ENCODE measurements at regions not wholly inside any gene's neighbourhood (a gene's known extent, or its start where the extent isn't known, plus 50 kb on each side); places are given as distances from the start of the nearest gene placed in this dataset.

DNA sequence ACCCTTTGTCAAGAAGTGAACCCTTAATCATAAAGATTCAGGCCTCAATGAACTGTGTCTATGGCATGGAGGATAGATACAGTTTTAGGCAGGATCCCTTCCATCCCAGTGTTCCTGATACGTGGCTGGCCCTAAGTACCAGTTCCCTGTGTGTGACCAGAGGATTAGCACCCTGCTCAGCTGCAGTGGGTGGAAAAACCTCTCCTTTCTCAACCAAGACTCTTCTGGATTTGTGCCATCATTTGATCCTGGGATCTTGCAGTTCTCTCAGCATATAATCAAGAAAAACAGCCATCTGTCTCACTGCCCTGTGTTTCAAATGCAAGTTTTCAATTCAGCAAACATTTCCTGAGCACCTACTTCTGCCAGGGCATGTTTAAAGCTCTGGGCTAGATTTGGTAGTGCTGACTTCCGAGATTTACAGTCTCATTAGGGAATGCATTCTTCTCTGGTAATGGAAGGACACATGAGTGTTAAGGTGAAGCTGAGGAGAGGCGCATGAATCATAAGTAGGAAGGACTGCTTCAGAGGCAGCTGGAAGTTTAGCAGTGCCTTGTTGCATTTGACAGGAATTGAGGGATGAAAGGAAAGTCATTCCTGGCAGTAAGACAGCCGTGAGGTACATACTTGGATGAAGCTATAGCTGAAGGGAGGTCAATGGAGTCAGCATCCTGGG is 388.3 kb downstream of the MFSD1 start:
- H3K4me1 Mint-ChIP-seq = no peaks in the 10 kb centered on the region
- no peaks in the 10 kb centered on the region for H3K27me3 Mint-ChIP-seq
- no peaks in the 10 kb centered on the region for H3K36me3 Mint-ChIP-seq (ENCODE audit: low read depth)
- ATAC-seq (replicated peaks) = no peak
- H3K4me3 Mint-ChIP-seq = no peak overlapping the region
- no peak overlapping the region for H3K27ac Mint-ChIP-seq
- peaks cover 2% of the 10 kb centered on the region for H3K9me3 Mint-ChIP-seq

DNA sequence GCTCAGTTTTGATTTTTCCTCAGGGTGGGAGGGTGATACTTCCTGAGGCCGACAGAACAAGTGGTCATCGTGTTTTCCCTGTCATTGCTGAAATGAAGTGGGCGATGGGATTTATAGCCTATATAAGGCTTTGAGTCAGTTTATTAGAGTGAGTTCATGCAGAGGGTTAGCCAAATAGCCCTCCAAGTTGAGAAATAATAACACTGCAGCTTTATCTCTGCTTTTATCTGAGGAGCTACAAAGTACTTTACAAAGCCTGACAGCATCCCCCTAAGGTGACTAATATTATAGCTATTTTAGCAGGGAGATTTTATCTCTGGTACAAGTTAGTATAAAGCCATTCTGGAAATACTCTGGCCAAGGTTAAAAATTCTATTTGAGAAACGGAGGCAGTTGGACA is 389.6 kb downstream of the MFSD1 start:
- peaks cover 3% of the 10 kb centered on the region for H3K9me3 Mint-ChIP-seq
- H3K27ac Mint-ChIP-seq = no peak overlapping the region
- no peak overlapping the region for H3K4me3 Mint-ChIP-seq
- ATAC-seq (replicated peaks) = no peak
- H3K27me3 Mint-ChIP-seq = no peaks in the 10 kb centered on the region
- H3K4me1 Mint-ChIP-seq = no peaks in the 10 kb centered on the region
- H3K36me3 Mint-ChIP-seq (ENCODE audit: low read depth) = no peaks in the 10 kb centered on the region

DNA sequence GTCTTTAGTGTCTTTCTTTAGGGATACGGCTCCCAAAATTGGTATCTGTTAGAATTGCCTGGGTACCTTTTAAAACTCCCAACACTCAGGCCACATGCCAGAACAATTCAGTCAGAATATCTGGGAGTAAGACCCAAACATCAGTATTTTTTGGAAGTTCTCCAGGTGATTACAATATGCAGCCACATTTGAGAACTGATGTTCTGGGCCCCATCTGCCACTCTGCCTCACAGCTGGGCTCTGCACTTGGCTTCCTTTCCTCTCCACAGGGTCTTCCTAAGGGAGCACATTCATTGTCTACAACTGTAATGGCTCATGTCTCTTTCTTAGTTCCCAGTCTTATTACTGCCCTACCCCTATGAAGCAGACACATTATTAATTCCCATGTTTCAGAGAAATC is 394.5 kb downstream of the MFSD1 start:
- ATAC-seq (replicated peaks) = no peak
- no peak overlapping the region for H3K27ac Mint-ChIP-seq
- peaks cover 5% of the 10 kb centered on the region for H3K27me3 Mint-ChIP-seq
- H3K36me3 Mint-ChIP-seq (ENCODE audit: low read depth) = no peaks in the 10 kb centered on the region
- H3K4me3 Mint-ChIP-seq = no peak overlapping the region
- H3K4me1 Mint-ChIP-seq = no peaks in the 10 kb centered on the region
- H3K9me3 Mint-ChIP-seq = peaks cover 8% of the 10 kb centered on the region

DNA sequence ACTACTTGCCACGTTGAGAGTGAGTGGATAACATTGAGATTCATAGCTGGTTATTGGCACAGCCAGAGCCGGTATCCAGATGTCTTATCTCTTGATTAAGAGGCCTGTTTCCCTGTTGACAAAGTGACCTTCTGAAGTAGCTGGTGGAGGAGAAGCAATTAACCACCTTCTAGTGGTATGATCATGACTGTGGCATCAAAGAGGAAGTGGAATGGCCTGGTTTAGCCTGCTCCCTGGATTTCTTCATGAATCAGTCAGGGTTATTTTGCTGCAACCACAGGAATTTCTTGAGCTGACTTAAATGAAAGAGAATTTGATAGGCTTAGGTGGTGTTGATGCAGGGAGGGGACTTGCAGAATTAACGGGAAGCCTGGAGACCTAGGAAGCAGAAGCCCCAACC is 398.3 kb downstream of the MFSD1 start:
- H3K27me3 Mint-ChIP-seq = peaks cover 12% of the 10 kb centered on the region
- H3K27ac Mint-ChIP-seq = no peak overlapping the region

DNA sequence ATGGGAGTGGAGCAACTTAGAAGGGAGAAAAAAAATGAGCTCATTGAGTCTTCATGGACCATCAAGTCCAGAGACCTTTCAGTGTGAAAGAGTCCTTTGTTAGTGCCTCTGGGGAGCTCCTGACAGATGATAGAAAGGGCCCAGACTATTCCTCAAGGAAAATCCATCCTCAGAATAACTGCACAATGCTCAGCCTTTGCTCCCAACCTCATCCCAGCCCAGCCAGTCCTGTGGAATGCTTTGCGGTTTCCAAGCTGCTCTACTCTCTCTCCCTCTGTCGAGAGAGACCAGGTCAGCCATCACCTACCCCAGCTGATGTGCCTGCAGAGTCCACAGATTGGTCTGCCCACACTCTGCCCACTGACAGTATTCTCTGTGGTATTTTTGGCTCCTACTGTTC is 406.2 kb downstream of the MFSD1 start:
- Mint-ChIP-seq H3K4me1 (no peaks in the 10 kb centered on the region), H3K9me3 (peaks cover 8% of the 10 kb centered on the region), H3K4me3 (no peak overlapping the region), H3K27me3 (peaks cover 10% of the 10 kb centered on the region), H3K36me3 (ENCODE audit: low read depth) (no peaks in the 10 kb centered on the region), H3K27ac (no peak overlapping the region)
- no peak for ATAC-seq (replicated peaks)

More for the DNA sequence above, 398.3 kb downstream of the MFSD1 start:
- no peak for ATAC-seq (replicated peaks)
- Mint-ChIP-seq H3K9me3 (peaks cover 9% of the 10 kb centered on the region), H3K36me3 (ENCODE audit: low read depth) (no peaks in the 10 kb centered on the region), H3K4me3 (no peak overlapping the region), H3K4me1 (no peaks in the 10 kb centered on the region)

DNA sequence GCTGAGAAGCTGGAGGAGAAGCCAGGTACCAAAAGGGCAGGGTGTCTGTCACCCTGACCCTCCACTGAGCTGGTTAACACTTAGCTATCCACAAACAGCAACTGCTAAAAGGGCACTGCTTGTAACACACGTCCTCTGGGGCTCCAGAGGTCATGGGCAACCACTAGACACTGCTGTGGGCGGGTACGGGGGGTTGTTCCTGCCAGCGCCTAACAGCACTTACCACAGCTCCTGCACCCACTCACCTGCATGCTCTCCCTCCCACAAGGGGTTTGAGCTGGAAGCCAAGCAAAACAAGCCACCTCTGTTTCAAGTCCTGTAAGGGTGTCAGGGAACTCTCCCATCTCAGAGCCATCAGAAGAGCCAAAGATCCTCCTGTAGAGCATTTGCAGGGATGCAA is 407.6 kb downstream of the MFSD1 start:
- Mint-ChIP-seq H3K4me1 (no peaks in the 10 kb centered on the region), H3K36me3 (ENCODE audit: low read depth) (no peaks in the 10 kb centered on the region), H3K27me3 (peaks cover 5% of the 10 kb centered on the region), H3K27ac (no peak overlapping the region), H3K9me3 (peaks cover 6% of the 10 kb centered on the region), H3K4me3 (no peak overlapping the region)
- no peak for ATAC-seq (replicated peaks)

DNA sequence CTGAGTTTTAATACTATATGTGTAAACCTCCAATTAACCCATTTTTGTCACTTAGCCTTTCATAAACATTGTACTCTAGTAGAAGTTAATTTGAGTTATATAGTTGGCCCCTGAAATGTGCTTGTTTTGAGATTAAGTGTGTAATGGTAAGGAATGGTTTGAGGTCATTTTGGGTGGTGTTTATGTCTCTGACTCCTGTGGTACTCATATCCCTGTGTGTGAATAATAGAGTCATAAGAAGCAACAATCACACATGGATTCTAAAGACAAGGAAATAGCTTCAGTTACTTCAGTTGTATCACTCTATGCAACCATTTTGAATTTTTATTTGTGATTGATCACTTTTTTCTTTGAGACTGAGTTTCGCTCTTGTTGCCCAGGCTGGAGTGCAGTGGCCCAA is 408.5 kb downstream of the MFSD1 start:
- no peak overlapping the region for H3K27ac Mint-ChIP-seq
- no peak for ATAC-seq (replicated peaks)
- H3K4me1 Mint-ChIP-seq = no peaks in the 10 kb centered on the region
- H3K36me3 Mint-ChIP-seq (ENCODE audit: low read depth) = no peaks in the 10 kb centered on the region
- H3K4me3 Mint-ChIP-seq = no peak overlapping the region
- H3K27me3 Mint-ChIP-seq = peaks cover 5% of the 10 kb centered on the region
- H3K9me3 Mint-ChIP-seq = peaks cover 6% of the 10 kb centered on the region

DNA sequence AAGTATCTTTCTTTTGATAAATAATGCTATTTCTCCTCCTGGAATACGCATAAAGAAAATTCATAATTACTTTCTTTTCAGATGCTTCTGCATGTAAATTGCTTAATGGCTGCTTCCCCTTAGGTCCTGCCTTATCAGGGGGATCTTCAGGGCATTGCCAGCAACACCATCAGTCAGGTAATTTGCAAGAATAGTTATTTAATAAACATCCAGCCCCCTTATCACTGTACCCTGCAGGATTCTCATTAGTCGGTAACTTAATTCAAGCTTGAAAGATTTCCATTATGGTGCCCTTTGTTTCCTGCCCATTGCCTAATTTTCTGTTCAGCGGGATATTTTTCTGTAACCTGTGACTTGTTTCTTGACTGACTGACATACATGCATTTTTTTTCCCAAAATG is 414.5 kb downstream of the MFSD1 start:
- no peaks in the 10 kb centered on the region for H3K4me1 Mint-ChIP-seq
- no peak overlapping the region for H3K27ac Mint-ChIP-seq
- peaks cover 18% of the 10 kb centered on the region for H3K27me3 Mint-ChIP-seq
- no peak overlapping the region for H3K4me3 Mint-ChIP-seq
- no peaks in the 10 kb centered on the region for H3K9me3 Mint-ChIP-seq
- no peak for ATAC-seq (replicated peaks)
- H3K36me3 Mint-ChIP-seq (ENCODE audit: low read depth) = no peaks in the 10 kb centered on the region

DNA sequence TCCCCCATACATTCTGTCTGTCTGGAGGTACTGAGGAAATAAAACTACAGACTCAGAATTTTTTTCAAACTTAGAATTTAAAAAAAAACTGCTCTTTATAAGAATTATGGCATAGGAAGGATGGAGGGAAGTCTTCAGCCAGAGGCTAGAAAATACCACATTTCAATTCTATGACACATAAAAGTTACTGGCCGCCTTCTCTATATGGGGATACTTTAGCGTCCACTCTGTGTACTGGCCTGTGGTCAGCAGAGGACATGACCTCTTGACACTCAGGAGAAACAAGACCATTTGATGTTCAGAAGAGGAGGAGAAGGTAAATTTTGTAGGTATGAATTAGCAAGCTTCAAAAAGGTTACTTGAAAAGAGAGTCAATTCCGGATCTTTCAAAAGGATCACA is 417.4 kb downstream of the MFSD1 start:
- H3K36me3 Mint-ChIP-seq (ENCODE audit: low read depth) = no peaks in the 10 kb centered on the region
- no peaks in the 10 kb centered on the region for H3K9me3 Mint-ChIP-seq
- H3K4me3 Mint-ChIP-seq = no peak overlapping the region
- peaks cover 18% of the 10 kb centered on the region for H3K27me3 Mint-ChIP-seq
- no peaks in the 10 kb centered on the region for H3K4me1 Mint-ChIP-seq
- no peak overlapping the region for H3K27ac Mint-ChIP-seq
- ATAC-seq (replicated peaks) = no peak

DNA sequence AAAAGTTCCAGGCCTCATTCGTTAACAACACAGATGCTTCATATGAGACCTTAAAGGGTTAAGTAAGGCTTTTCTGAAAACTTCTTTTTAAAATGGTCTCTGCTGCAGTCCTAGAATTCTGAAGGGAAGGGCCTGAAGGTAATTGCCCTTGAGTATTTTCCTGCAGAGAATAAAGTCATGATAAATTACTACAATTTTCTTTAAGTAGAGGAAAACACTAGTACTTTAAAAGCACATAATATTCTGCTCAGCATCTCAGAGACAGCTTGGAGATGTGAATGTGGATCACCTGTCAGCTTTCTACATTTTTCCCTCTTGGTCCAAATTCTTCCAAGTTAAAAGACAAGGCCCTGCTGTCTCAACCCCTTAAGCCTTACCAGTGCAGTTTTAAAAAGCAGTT is 419.5 kb downstream of the MFSD1 start:
- Mint-ChIP-seq H3K27ac (no peak overlapping the region), H3K4me1 (no peaks in the 10 kb centered on the region), H3K9me3 (no peaks in the 10 kb centered on the region), H3K4me3 (no peak overlapping the region), H3K36me3 (ENCODE audit: low read depth) (no peaks in the 10 kb centered on the region), H3K27me3 (peaks cover 18% of the 10 kb centered on the region)
- no peak for ATAC-seq (replicated peaks)

DNA sequence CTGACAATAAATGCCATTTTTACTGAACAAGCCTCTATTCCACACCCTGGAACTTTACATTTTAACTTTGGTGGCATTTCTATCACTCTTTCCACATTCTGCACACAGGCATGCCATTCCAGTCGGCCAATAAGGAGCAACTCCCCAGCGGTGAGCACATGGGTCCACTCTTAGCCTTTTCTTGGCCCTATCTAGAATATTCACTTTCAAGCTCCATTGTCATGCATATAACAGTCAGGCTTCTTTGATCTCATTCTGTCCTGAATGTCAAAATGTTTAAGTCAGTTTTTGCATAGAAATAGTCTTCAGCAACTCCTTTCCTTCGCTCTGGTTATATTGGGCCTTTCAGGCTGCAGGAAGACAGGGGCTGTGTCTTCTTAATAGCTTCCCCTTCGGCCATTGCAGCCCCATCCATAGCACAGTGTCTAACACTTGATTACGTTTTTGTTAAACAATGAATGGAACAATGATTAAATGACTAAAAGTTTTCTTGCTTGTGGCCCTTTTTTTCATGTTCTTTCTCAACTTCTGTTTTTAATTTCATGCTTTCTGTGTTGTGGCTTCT is 427.3 kb downstream of the MFSD1 start:
- no peak for ATAC-seq (replicated peaks)
- no peaks in the 10 kb centered on the region for H3K27me3 Mint-ChIP-seq
- H3K36me3 Mint-ChIP-seq (ENCODE audit: low read depth) = no peaks in the 10 kb centered on the region
- no peak overlapping the region for H3K4me3 Mint-ChIP-seq
- no peaks in the 10 kb centered on the region for H3K9me3 Mint-ChIP-seq
- H3K27ac Mint-ChIP-seq = no peak overlapping the region
- H3K4me1 Mint-ChIP-seq = no peaks in the 10 kb centered on the region

DNA sequence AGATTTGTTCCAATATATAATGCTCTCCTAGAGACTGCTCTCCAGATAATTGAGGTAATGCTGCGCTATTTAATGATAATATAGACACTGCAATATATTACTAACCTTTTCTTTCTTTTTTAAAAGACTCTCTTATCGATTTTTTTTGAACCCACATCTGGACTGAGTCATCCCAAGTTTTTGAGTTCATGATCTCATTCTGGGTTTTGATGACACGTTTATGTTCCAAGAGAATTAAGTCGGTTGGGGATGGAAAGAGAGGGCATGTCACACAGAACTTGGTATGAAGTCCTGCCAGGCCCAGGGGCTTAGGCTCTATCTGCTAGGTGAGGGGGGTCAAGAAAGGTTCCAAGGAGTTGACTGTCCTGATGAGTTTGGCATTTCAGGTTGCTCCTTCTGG is 431.1 kb downstream of the MFSD1 start:
- no peaks in the 10 kb centered on the region for H3K36me3 Mint-ChIP-seq (ENCODE audit: low read depth)
- no peaks in the 10 kb centered on the region for H3K4me1 Mint-ChIP-seq
- H3K9me3 Mint-ChIP-seq = no peaks in the 10 kb centered on the region
- H3K4me3 Mint-ChIP-seq = no peak overlapping the region
- H3K27me3 Mint-ChIP-seq = peaks cover 2% of the 10 kb centered on the region
- ATAC-seq (replicated peaks) = no peak
- H3K27ac Mint-ChIP-seq = no peak overlapping the region

DNA sequence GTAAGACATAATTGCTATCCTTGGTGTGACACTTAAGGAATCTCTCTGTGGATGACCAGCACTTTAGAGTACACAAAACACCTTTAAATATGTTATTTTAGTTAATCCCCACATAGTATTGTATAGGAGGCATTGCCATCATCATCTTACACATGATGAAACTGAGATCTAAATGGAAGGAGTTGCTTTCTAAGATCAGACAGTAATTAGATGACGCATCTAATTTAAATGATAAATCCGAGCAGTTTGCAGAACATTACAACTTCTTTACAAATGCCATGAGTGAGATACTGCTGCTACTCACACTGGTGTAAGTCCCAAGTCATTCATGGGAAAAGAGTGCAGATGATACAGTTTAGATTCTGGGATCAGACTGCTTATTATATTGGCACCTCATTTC is 431.9 kb downstream of the MFSD1 start:
- no peak overlapping the region for H3K27ac Mint-ChIP-seq
- no peak overlapping the region for H3K4me3 Mint-ChIP-seq
- H3K27me3 Mint-ChIP-seq = peaks cover 9% of the 10 kb centered on the region
- no peaks in the 10 kb centered on the region for H3K36me3 Mint-ChIP-seq (ENCODE audit: low read depth)
- no peak for ATAC-seq (replicated peaks)
- H3K9me3 Mint-ChIP-seq = no peaks in the 10 kb centered on the region
- no peaks in the 10 kb centered on the region for H3K4me1 Mint-ChIP-seq

DNA sequence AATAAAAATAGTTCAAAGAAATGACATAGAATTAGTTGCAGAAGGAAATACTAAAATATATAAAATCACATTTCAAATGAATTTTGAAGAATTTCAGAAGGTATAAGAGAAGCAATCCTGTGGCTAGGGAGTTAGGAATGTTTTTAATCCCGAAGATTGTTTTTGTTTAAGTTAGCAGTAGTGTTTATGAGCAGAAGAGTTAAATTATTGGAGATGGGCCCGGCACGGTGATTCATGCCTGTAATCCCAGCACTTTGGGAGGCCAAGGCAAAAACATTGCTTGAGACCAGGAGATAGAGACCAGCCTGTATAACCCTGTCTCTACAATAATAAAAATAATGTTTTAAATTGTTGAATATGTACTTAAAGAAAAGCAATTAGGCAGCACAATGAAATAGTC is 432.5 kb downstream of the MFSD1 start:
- H3K4me3 Mint-ChIP-seq = no peak overlapping the region
- peaks cover 11% of the 10 kb centered on the region for H3K27me3 Mint-ChIP-seq
- no peaks in the 10 kb centered on the region for H3K9me3 Mint-ChIP-seq

DNA sequence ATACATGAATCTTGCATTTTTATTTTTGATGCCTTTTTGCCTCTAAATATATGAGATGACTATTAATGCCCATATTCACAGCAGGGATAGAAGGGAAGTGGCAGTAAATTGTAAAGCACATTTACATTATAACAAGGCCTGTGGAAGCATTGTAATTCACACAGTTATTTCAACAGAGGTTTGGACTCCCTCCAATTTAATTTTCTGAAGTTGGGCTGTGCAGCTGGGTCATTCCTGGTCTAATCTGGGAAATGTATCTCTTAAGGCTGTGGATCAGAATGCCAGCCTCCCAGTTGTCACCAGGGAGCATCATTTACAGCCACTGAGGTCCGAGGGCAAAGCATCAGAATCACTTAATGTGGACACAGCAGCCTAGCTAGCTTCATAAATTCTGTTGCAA is 434.5 kb downstream of the MFSD1 start:
- no peak for ATAC-seq (replicated peaks)
- Mint-ChIP-seq H3K9me3 (no peaks in the 10 kb centered on the region), H3K4me1 (no peaks in the 10 kb centered on the region), H3K27me3 (peaks cover 11% of the 10 kb centered on the region), H3K36me3 (ENCODE audit: low read depth) (no peaks in the 10 kb centered on the region), H3K27ac (no peak overlapping the region), H3K4me3 (no peak overlapping the region)

More for the DNA sequence above, 432.5 kb downstream of the MFSD1 start:
- Mint-ChIP-seq H3K4me1 (no peaks in the 10 kb centered on the region), H3K27ac (no peak overlapping the region), H3K36me3 (ENCODE audit: low read depth) (no peaks in the 10 kb centered on the region)
- no peak for ATAC-seq (replicated peaks)

DNA sequence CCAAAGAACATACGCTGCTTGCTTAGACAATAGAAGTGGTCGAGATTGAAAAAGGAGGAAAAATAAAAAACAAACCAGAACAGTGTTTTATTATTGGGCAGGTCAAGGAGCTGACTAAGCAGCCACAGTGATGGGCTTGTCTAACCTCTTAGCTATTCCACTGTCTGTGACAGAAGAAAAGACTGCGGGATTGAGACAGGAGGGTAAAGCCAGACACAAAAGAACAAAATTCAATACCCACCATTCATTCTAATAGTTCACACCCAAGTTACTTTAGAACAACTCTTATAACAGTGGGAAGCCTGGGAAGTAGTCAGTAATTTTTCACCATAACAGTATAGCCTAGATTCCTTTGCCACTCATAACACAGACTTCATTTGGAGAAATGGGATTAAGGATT is 435.4 kb downstream of the MFSD1 start:
- Mint-ChIP-seq H3K9me3 (no peaks in the 10 kb centered on the region), H3K27me3 (peaks cover 11% of the 10 kb centered on the region), H3K4me1 (no peaks in the 10 kb centered on the region), H3K27ac (no peak overlapping the region), H3K4me3 (no peak overlapping the region), H3K36me3 (ENCODE audit: low read depth) (no peaks in the 10 kb centered on the region)
- ATAC-seq (replicated peaks) = no peak
